Kidney (tissue), 13 donors: ENCODE measurements at regions not wholly inside any gene's neighbourhood (a gene's known extent, or its start where the extent isn't known, plus 50 kb on each side); places are given as distances from the start of the nearest gene placed in this dataset.
"Not testable (repeated sequence)": the region's sequence is repeated elsewhere in the genome, so short reads cannot be mapped to it uniquely, and the experiment has no call there.

Source experiments
- DNase-seq, 5 donors: peaks; one replicate each; pipeline ENCODE4 v3.0.0-alpha.2; 2013 to 2020
- FAIRE-seq: peaks from 2 replicates; lab custom pipeline; 2012; peaks lifted over from hg19 to GRCh38; lab: Jason Lieb, UNC
- H3K27ac ChIP-seq, 2 donors: one replicate each; pipeline ENCODE4 v1.7.0; 2013; ENCODE audit warnings: low read depth in 2 of 2, low read length in 2 of 2, inconsistent platforms in 1 of 2
- H3K27me3 ChIP-seq: one replicate; pipeline ENCODE4 v1.7.1; 2013; ENCODE audit warnings: low read length, inconsistent platforms; ENCODE audit not compliant: control insufficient read depth, insufficient read depth
- H3K36me3 ChIP-seq, 3 donors: one replicate each; pipeline versions ENCODE4 v1.7.0 to v1.7.1; 2013; ENCODE audit warnings: low read length in 3 of 3, control low read depth in 1 of 3, inconsistent platforms in 1 of 3; ENCODE audit not compliant: insufficient read depth in 3 of 3, control insufficient read depth in 2 of 3
- H3K4me1 ChIP-seq, 3 donors: one replicate each; pipeline versions ENCODE4 v1.7.0 to v1.7.1; 2013; ENCODE audit warnings: low read length in 3 of 3, inconsistent platforms in 1 of 3, low read depth in 1 of 3; ENCODE audit not compliant: control insufficient read depth in 2 of 3, insufficient read depth in 2 of 3
- H3K4me3 ChIP-seq, 3 donors: one replicate each; pipeline versions ENCODE4 v1.7.0 to v1.8.1; 2013; ENCODE audit warnings: low read length in 3 of 3, control low read depth in 1 of 3, inconsistent platforms in 1 of 3
- H3K9ac ChIP-seq, 3 donors: one replicate each; pipeline versions ENCODE4 v1.7.0 to v1.7.1; 2013; ENCODE audit warnings: low read length in 3 of 3, control low read depth in 1 of 3, inconsistent platforms in 1 of 3
- H3K9me3 ChIP-seq, 3 donors: one replicate each; pipeline versions ENCODE4 v1.7.0 to v1.7.1; 2013; ENCODE audit warnings: low read length in 3 of 3, control low read depth in 1 of 3, inconsistent platforms in 1 of 3; ENCODE audit not compliant: control insufficient read depth in 2 of 3, insufficient read depth in 1 of 3
- intact Hi-C: fragments of 100-400 bp; cut with DNase I; formaldehyde crosslinking; loops from one replicate; pipeline ENCODE4 v1.11.1; 2022
- TF ChIP-seq, protein P1 (sequence below): IDR thresholded peaks from 3 replicates; pipeline ENCODE4 v1.5.1; 2012; ENCODE audit warnings: mild to moderate bottlenecking, moderate library complexity, borderline replicate concordance; ENCODE audit not compliant: insufficient read depth; ENCODE audit errors: extremely low read depth
- donor health status: control.
- donor health status: control.
- donor health status: control.
- donor health status: control.
- donor health status: control.
- donor health status: DM: yes; HTN: yes; CAD: no.
- donor health status: Normal renal cell carcinoma (clear cell type).

DNA sequence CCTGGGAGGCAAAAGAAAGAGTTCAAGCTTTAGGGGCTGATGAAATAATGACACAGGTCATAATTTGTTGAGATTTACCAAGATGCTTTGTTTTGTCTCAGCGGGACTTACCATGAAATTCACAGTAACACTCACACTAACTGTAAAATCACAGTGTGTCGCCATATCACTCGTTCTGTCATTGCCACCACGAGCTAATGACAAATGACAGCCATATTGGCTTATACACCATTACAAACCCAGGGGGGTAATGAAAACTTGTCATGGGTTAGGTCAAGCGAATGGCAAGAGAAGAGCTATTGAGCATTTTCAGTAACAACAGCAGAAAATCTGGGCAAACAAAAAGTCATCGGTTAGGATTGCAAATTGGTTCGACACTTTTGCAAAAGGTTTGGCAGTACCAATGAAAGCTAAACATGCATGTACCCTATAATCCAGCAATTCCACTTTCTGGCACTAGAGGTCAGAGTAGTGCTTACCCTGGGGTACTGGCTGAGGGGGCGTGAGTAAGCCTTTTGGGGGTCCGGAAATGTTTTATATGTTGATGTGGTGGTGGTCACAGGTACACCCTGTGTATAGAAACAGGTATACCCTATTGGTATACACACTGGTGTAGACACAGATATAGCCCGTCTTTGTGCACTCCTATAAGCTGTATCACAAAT is 83.9 kb upstream of the RAI2 start:
- DNase-seq (peak in 1 of 5 donors; percentile 5), FAIRE-seq (no peak)
- Histone ChIP-seq H3K4me1 (no peaks in the 10 kb centered on the region), H3K27me3 (no peaks in the 10 kb centered on the region), H3K4me3 (no peak overlapping the region), H3K27ac (no peak overlapping the region), H3K9ac (no peak overlapping the region), H3K9me3 (no peaks in the 10 kb centered on the region), H3K36me3 (no peaks in the 10 kb centered on the region)
- TF ChIP-seq, protein P1, sequence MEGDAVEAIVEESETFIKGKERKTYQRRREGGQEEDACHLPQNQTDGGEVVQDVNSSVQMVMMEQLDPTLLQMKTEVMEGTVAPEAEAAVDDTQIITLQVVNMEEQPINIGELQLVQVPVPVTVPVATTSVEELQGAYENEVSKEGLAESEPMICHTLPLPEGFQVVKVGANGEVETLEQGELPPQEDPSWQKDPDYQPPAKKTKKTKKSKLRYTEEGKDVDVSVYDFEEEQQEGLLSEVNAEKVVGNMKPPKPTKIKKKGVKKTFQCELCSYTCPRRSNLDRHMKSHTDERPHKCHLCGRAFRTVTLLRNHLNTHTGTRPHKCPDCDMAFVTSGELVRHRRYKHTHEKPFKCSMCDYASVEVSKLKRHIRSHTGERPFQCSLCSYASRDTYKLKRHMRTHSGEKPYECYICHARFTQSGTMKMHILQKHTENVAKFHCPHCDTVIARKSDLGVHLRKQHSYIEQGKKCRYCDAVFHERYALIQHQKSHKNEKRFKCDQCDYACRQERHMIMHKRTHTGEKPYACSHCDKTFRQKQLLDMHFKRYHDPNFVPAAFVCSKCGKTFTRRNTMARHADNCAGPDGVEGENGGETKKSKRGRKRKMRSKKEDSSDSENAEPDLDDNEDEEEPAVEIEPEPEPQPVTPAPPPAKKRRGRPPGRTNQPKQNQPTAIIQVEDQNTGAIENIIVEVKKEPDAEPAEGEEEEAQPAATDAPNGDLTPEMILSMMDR: peak; percentile 18
- intact Hi-C loops: no loop called here

DNA sequence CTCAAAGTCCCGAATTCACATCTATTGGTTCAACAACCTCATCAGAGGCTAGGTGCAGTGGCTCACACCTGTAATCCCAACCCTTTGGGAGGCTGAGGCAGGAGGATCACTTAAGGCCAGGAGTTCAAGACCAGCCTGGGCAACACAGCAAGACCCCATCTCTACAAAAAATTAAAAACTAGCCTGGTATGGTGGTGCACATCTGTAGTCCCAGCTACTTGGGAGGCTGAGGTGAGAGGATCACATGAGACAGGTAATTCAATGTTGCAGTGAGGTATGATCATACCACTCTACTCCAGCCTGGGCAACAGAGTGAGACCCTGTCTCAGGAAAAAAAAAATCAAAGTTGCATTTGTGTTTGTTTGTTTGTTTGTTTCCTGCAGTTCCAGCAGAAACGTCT is 80.1 kb upstream of the RAI2 start:
- H3K27ac ChIP-seq, H3K4me1 ChIP-seq, H3K4me3 ChIP-seq, FAIRE-seq, H3K9me3 ChIP-seq, H3K36me3 ChIP-seq, H3K27me3 ChIP-seq, DNase-seq, H3K9ac ChIP-seq, intact Hi-C loops: not testable (repeated sequence)

DNA sequence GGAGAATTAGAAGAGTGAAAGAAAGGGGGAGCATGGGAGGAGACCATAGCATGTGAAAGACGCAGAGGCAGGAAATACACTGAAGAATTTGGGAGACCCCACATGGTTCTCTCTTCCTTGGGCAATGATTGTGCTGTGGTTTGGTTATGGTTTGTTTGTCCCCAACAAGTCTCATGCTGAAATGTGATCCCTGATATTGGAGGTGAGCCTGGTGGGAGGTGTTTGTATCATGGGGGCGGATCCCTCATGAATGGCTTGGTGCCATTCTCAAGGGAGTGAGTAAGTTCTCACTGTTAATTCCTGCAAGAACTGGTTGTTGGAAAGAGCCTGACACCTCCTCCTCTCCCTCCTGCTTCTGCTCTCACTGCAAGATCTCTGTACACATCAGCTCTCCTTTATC is 78.6 kb upstream of the RAI2 start:
- no peak for DNase-seq
- Histone ChIP-seq H3K27me3 (no peaks in the 10 kb centered on the region), H3K36me3 (no peaks in the 10 kb centered on the region), H3K4me3 (no peak overlapping the region), H3K27ac (no peak overlapping the region), H3K9ac (no peak overlapping the region), H3K4me1 (no peaks in the 10 kb centered on the region), H3K9me3 (no peaks in the 10 kb centered on the region)
- TF ChIP-seq, protein P1: no peak
- FAIRE-seq: no peak
- intact Hi-C loops: no loop called here

DNA sequence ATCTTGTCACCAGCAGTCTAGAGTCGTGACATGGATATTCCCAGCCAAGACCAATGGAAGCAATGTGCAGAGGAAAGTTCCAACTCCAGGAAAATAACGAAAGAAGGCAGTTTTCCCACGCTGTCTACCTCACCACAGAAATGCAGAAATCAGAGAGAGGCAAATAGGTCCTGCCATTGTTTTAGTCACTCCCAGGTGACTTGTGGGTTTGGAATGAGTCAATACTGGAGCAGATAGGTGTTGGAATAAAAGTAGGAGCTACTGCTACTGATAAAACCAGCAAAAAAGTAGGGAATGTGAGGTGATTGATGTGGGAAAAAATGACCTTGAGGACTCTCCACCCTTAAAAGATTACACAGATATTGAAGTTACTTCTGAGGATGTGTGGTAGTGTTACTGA is 72.8 kb upstream of the RAI2 start:
- H3K27me3 ChIP-seq: peaks cover 2% of the 10 kb centered on the region
- intact Hi-C loops: no loop called here
- H3K4me1 ChIP-seq: no peaks in the 10 kb centered on the region
- H3K4me3 ChIP-seq: no peak overlapping the region
- FAIRE-seq (no peak), DNase-seq (no peak)
- H3K9ac ChIP-seq: no peak overlapping the region
- no peak overlapping the region for H3K27ac ChIP-seq
- TF ChIP-seq, protein P1: no peak
- no peaks in the 10 kb centered on the region for H3K9me3 ChIP-seq
- H3K36me3 ChIP-seq: no peaks in the 10 kb centered on the region
